ENCODE measurements at regions not wholly inside any gene's neighbourhood (a gene's known extent, or its start where the extent isn't known, plus 50 kb on each side); places are given as distances from the start of the nearest gene placed in this dataset.

DNA sequence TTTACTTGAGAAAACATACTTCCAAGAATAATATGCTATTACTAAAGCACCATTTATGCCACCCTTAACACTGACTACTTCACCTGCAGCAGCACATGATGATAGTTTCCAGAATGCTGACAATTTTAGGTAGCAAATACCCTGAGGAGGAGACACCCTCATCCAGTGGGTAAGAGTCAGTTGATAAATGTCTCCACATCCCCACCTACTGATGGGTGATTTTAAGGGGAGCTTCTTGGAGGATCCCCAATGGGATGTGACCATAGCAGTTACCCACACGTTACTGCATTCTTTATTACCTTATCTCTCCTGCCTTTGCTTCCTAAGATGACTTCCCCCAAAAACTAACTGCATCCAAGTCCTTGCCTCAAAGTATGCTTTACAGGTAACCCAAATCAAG is 131.2 kb upstream of the SMARCAD1 start:
- TF ChIP-seq, protein P1, sequence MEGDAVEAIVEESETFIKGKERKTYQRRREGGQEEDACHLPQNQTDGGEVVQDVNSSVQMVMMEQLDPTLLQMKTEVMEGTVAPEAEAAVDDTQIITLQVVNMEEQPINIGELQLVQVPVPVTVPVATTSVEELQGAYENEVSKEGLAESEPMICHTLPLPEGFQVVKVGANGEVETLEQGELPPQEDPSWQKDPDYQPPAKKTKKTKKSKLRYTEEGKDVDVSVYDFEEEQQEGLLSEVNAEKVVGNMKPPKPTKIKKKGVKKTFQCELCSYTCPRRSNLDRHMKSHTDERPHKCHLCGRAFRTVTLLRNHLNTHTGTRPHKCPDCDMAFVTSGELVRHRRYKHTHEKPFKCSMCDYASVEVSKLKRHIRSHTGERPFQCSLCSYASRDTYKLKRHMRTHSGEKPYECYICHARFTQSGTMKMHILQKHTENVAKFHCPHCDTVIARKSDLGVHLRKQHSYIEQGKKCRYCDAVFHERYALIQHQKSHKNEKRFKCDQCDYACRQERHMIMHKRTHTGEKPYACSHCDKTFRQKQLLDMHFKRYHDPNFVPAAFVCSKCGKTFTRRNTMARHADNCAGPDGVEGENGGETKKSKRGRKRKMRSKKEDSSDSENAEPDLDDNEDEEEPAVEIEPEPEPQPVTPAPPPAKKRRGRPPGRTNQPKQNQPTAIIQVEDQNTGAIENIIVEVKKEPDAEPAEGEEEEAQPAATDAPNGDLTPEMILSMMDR (IDR thresholded peaks at IDR 0.05) = no peak
- TF ChIP-seq POLR2A (IDR thresholded peaks at IDR 0.05) = no peak
- TF ChIP-seq EP300 (IDR thresholded peaks at IDR 0.05; ENCODE audit: low read depth) = no peak

All from transverse colon (tissue), 3 donors.